HepG2 (cell line): ENCODE measurements at regions not wholly inside any gene's neighbourhood (a gene's known extent, or its start where the extent isn't known, plus 50 kb on each side); places are given as distances from the start of the nearest gene placed in this dataset.
A peak's percentile ranks its signal among the peaks of the same experiment; 100 is the strongest.

ENCODE experiments used
- ATAC-seq: fragments of 200-7000 bp; cut with Tn5 transposase; 3 replicates; pipeline ENCODE4 v1.9.1; 2020; ENCODE audit warnings: mild to moderate bottlenecking, moderate library complexity
- BruUV-seq: library from RNA; stranded (reverse); fragments of 400-500 nt; replicated peaks from 2 replicates; lab custom pipeline; 2021; lab: Mats Ljungman, UMichigan
- CTCF ChIA-PET: fragments of 300-600 bp; formaldehyde crosslinking; extraction: SDS; loops from one replicate; lab custom pipeline; 2021; ENCODE audit warnings: low total read pairs, inconsistent platforms, low intra/inter-chr PET ratio; lab: Yijun Ruan, JAX
- POLR2A ChIA-PET: fragments of 350-600 bp; sonication (Branson Sonifier 250); formaldehyde crosslinking; loops from one replicate; lab custom pipeline; 2020; ENCODE audit warnings: antibody characterized with exemption, inconsistent platforms; lab: Yijun Ruan, JAX
- DNase-seq: peaks from one replicate; pipeline ENCODE4 v3.0.0-alpha.2; 2015; ENCODE audit warnings: low spot score
- FAIRE-seq: peaks from 3 replicates; lab custom pipeline; 2011; peaks lifted over from hg19 to GRCh38; lab: Jason Lieb, UNC
- H2AFZ ChIP-seq: one replicate; pipeline ENCODE4 v1.6.1; 2011; ENCODE audit warnings: low read length, inconsistent platforms
- H3K27ac ChIP-seq: fragments of 300-600 bp; 3 replicates; pipeline ENCODE4 v1.8.0; 2011; ENCODE audit warnings: mixed run types, mild to moderate bottlenecking, mixed read lengths, low read length, inconsistent platforms; ENCODE audit not compliant: insufficient read depth; ENCODE audit errors: extremely low read length
- H3K27me3 ChIP-seq, 2 experiments: fragments of 200-600 bp in 1 of 2; 2 replicates in 1 of 2; 3 replicates in 1 of 2; pipeline versions ENCODE4 v1.6.0 to v1.8.0; 2011; ENCODE audit warnings: low read length in 2 of 2, mild to moderate bottlenecking in 2 of 2, moderate library complexity in 2 of 2, inconsistent platforms in 1 of 2; ENCODE audit not compliant: insufficient read depth in 2 of 2, control insufficient read depth in 1 of 2
- H3K36me3 ChIP-seq, 2 experiments: fragments of 200-600 bp in 1 of 2; replicated peaks in 1 of 2; 2 replicates in 1 of 2; 3 replicates in 1 of 2; pipeline versions ENCODE4 v1.5.1 to v1.8.0; 2011; ENCODE audit warnings: low read length in 2 of 2, inconsistent platforms in 1 of 2; ENCODE audit not compliant: insufficient read depth in 2 of 2, control insufficient read depth in 1 of 2
- H3K4me1 ChIP-seq: 2 replicates; pipeline ENCODE4 v1.5.1; 2012; ENCODE audit warnings: low read length, inconsistent platforms; ENCODE audit not compliant: insufficient read depth
- H3K4me2 ChIP-seq: 2 replicates; pipeline ENCODE4 v1.6.0; 2011; ENCODE audit warnings: low read depth, low read length, inconsistent platforms
- H3K4me3 ChIP-seq, 3 experiments: fragments of 200-600 bp in 1 of 3; sonication (generic), shearing (Covaris generic) in 1 of 3; replicated peaks in 1 of 3; 2 replicates each; pipeline ENCODE4 v1.5.1; 2011 to 2016; ENCODE audit warnings: low read length in 3 of 3, inconsistent platforms in 2 of 3, low read depth in 2 of 3, mild to moderate bottlenecking in 2 of 3, control low read depth in 1 of 3, mixed read lengths in 1 of 3; ENCODE audit not compliant: insufficient read depth in 1 of 3
- H3K79me2 ChIP-seq: one replicate; pipeline ENCODE4 v1.6.1; 2011; ENCODE audit warnings: low read length, inconsistent platforms; ENCODE audit not compliant: insufficient read depth
- H3K9ac ChIP-seq: 2 replicates; pipeline ENCODE4 v1.6.0; 2011; ENCODE audit warnings: mild to moderate bottlenecking, low read depth, low read length, inconsistent platforms; ENCODE audit not compliant: insufficient read depth
- H3K9me3 ChIP-seq: 2 replicates; pipeline ENCODE4 v1.5.1; 2012; ENCODE audit warnings: mild to moderate bottlenecking, low read length
- H4K20me1 ChIP-seq: 2 replicates; pipeline ENCODE4 v1.6.0; 2011; ENCODE audit warnings: inconsistent platforms, mild to moderate bottlenecking, low read length, moderate library complexity; ENCODE audit not compliant: insufficient read depth
- HNRNPH1 ChIP-seq: fragments of 200-400 bp; formaldehyde crosslinking; optimal IDR thresholded peaks from 2 replicates; pipeline ENCODE3; 2017; ENCODE audit warnings: mild to moderate bottlenecking, low read depth, low read length
- IRF2 ChIP-seq: IDR thresholded peaks from 2 replicates; pipeline ENCODE4 v1.6.1; 2018; ENCODE audit warnings: missing genetic modification reagents, missing compliant biosample characterization
- JARID2 ChIP-seq: sonication (generic); formaldehyde crosslinking; IDR thresholded peaks from 2 replicates; pipeline ENCODE4 v1.8.1; 2023; ENCODE audit warnings: missing genetic modification reagents, inconsistent platforms; ENCODE audit not compliant: insufficient replicate concordance
- MATR3 ChIP-seq: sonication (generic); formaldehyde crosslinking; IDR thresholded peaks from 2 replicates; pipeline ENCODE4 v1.4.0; 2020; ENCODE audit warnings: missing genetic modification reagents
- PHF21A ChIP-seq: sonication (generic); formaldehyde crosslinking; IDR thresholded peaks from 2 replicates; pipeline ENCODE4 v1.5.0; 2020; ENCODE audit warnings: mild to moderate bottlenecking, missing genetic modification reagents
- SETDB1 ChIP-seq: sonication (generic); formaldehyde crosslinking; IDR thresholded peaks from 2 replicates; pipeline ENCODE4 v1.5.1; 2020; ENCODE audit warnings: missing genetic modification reagents, mild to moderate bottlenecking, borderline replicate concordance
- ZBTB40 ChIP-seq, 2 experiments: fragments of 450-650 bp in 1 of 2; sonication (generic) in 1 of 2; formaldehyde crosslinking in 1 of 2; IDR thresholded peaks; 2 replicates each; pipeline versions ENCODE4 v1.6.1 to v1.8.0; 2016 to 2022; ENCODE audit warnings: antibody characterized with exemption in 1 of 2, mild to moderate bottlenecking in 1 of 2, missing genetic modification reagents in 1 of 2
- ZNF12 ChIP-seq: sonication (generic); formaldehyde crosslinking; IDR thresholded peaks from 2 replicates; pipeline ENCODE4 v1.5.0; 2020; ENCODE audit warnings: missing genetic modification reagents
- WGBS: methylation state at CpG from one replicate; pipeline ENCODE4 v1.1.6; 2017; ENCODE audit warnings: low lambda C conversion rate; 5-methylcytosine and 5-hydroxymethylcytosine counted together
- in situ Hi-C: cut with HindIII; loops from 2 replicates; pipeline ENCODE4 v1.10.0; 2017; ENCODE audit warnings: low pct_unique_long_range_greater_than_20kb; ENCODE audit not compliant: extremely low pct_ligation_motif_present
- intact Hi-C: fragments of 100-400 bp; cut with micrococcal nuclease; formaldehyde crosslinking; loops from one replicate; pipeline ENCODE4 v1.10.0; 2022; ENCODE audit not compliant: unreplicated experiment

DNA sequence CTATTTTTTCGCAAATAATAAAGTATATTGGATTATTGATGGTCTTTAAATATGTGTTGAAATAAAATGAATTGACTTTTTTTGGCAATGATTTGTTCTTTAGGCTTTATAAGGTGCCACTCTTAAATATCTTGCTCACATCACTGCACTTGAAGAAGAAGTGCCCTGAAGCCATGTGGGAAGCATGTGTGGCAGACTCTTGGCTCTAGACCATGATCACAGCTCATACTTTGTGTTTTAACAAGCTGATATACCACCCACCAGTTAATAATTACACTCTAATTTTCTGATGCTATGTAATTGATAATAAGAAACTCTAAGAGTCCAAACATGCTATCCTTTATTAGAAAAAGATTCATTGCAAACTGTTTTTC is 52.1 kb upstream of the TGFBR2 start:
- Histone ChIP-seq H3K9ac (no peak overlapping the region), H3K4me1 (peaks cover 36% of the 10 kb centered on the region), H3K4me3 (no peak overlapping the region), H3K4me2 (no peak overlapping the region), H3K27ac (no peak overlapping the region), H3K79me2 (no peaks in the 10 kb centered on the region), H3K27me3 (no peaks in the 10 kb centered on the region), H3K9me3 (no peaks in the 10 kb centered on the region), H4K20me1 (no peaks in the 10 kb centered on the region), H2AFZ (no peak overlapping the region), H3K36me3 (no peaks in the 10 kb centered on the region)
- no TSS peak for BruUV-seq
- ChIA-PET POLR2A (no interaction called here), CTCF (no interaction called here)
- in situ Hi-C loops = no loop called here
- intact Hi-C loops = no loop called here
- DNase-seq = no peak
- TF ChIP-seq HNRNPH1 (no peak), MATR3 (CRISPR knock-in tag) (no peak)
- TF ChIP-seq, all 625 proteins: peak for 0
- ATAC-seq (no peak), FAIRE-seq (no peak)
- 94% methylated on average over 1 of the region's 1 CpG for WGBS

DNA sequence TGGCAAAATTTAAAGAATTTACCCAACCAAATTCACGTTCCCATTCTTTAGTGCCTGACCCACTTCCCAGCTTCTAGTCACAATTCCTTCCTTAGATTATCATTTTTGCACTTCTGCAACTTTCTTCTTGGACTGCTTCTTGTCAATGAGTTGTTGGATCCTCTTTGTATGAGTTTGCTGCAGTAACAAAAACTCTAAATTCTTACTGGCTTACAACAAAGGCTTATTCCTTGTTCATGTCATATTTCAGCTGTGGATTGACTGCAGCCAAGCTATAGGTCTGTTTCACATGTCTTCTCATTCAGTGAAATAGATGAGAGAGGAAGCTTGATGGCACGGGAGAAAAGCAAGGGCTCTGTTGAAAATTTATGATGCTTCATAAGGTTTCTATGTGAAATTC is 50.4 kb upstream of the TGFBR2 start:
- Histone ChIP-seq H3K4me1 (peaks cover 19% of the 10 kb centered on the region), H3K27me3 (no peaks in the 10 kb centered on the region), H3K36me3 (no peaks in the 10 kb centered on the region), H2AFZ (no peak overlapping the region), H3K9ac (no peak overlapping the region), H3K27ac (no peak overlapping the region), H3K4me3 (no peak overlapping the region), H3K79me2 (no peaks in the 10 kb centered on the region), H4K20me1 (no peaks in the 10 kb centered on the region), H3K9me3 (no peaks in the 10 kb centered on the region), H3K4me2 (no peak overlapping the region)
- CTCF ChIA-PET = no interaction called here
- POLR2A ChIA-PET = no interaction called here
- in situ Hi-C loops = no loop called here
- no TSS peak for BruUV-seq
- intact Hi-C loops = no loop called here
- TF ChIP-seq JARID2 (CRISPR knock-in tag) (no peak), ZNF12 (CRISPR knock-in tag) (peak; percentile 94), PHF21A (CRISPR knock-in tag) (no peak), IRF2 (CRISPR knock-in tag) (no peak), SETDB1 (CRISPR knock-in tag) (no peak), ZBTB40 (IDR thresholded peaks at IDR 0.05) (no peak), ZBTB40 (CRISPR knock-in tag; IDR thresholded peaks at IDR 0.05) (no peak)
- no peak for ATAC-seq
- no peak for FAIRE-seq
- 83% methylated on average over 2 of the region's 2 CpGs for WGBS
- DNase-seq = no peak
